HepG2 (cell line): ENCODE measurements at regions not wholly inside any gene's neighbourhood (a gene's known extent, or its start where the extent isn't known, plus 50 kb on each side); places are given as distances from the start of the nearest gene placed in this dataset.

Experiments used
- ATAC-seq: fragments of 200-7000 bp; cut with Tn5 transposase; 3 replicates; pipeline ENCODE4 v1.9.1; 2020; ENCODE audit warnings: mild to moderate bottlenecking, moderate library complexity
- BruUV-seq: library from RNA; stranded (reverse); fragments of 400-500 nt; replicated peaks from 2 replicates; lab custom pipeline; 2021; lab: Mats Ljungman, UMichigan
- CTCF ChIA-PET: fragments of 300-600 bp; formaldehyde crosslinking; extraction: SDS; loops from one replicate; lab custom pipeline; 2021; ENCODE audit warnings: low total read pairs, inconsistent platforms, low intra/inter-chr PET ratio; lab: Yijun Ruan, JAX
- POLR2A ChIA-PET: fragments of 350-600 bp; sonication (Branson Sonifier 250); formaldehyde crosslinking; loops from one replicate; lab custom pipeline; 2020; ENCODE audit warnings: antibody characterized with exemption, inconsistent platforms; lab: Yijun Ruan, JAX
- DNase-seq: peaks from one replicate; pipeline ENCODE4 v3.0.0-alpha.2; 2015; ENCODE audit warnings: low spot score
- FAIRE-seq: peaks from 3 replicates; lab custom pipeline; 2011; peaks lifted over from hg19 to GRCh38; lab: Jason Lieb, UNC
- H2AFZ ChIP-seq: one replicate; pipeline ENCODE4 v1.6.1; 2011; ENCODE audit warnings: low read length, inconsistent platforms
- H3K27ac ChIP-seq: fragments of 300-600 bp; 3 replicates; pipeline ENCODE4 v1.8.0; 2011; ENCODE audit warnings: mixed run types, mild to moderate bottlenecking, mixed read lengths, low read length, inconsistent platforms; ENCODE audit not compliant: insufficient read depth; ENCODE audit errors: extremely low read length
- H3K27me3 ChIP-seq, 2 experiments: fragments of 200-600 bp in 1 of 2; 2 replicates in 1 of 2; 3 replicates in 1 of 2; pipeline versions ENCODE4 v1.6.0 to v1.8.0; 2011; ENCODE audit warnings: low read length in 2 of 2, mild to moderate bottlenecking in 2 of 2, moderate library complexity in 2 of 2, inconsistent platforms in 1 of 2; ENCODE audit not compliant: insufficient read depth in 2 of 2, control insufficient read depth in 1 of 2
- H3K36me3 ChIP-seq, 2 experiments: fragments of 200-600 bp in 1 of 2; replicated peaks in 1 of 2; 2 replicates in 1 of 2; 3 replicates in 1 of 2; pipeline versions ENCODE4 v1.5.1 to v1.8.0; 2011; ENCODE audit warnings: low read length in 2 of 2, inconsistent platforms in 1 of 2; ENCODE audit not compliant: insufficient read depth in 2 of 2, control insufficient read depth in 1 of 2
- H3K4me1 ChIP-seq: 2 replicates; pipeline ENCODE4 v1.5.1; 2012; ENCODE audit warnings: low read length, inconsistent platforms; ENCODE audit not compliant: insufficient read depth
- H3K4me2 ChIP-seq: 2 replicates; pipeline ENCODE4 v1.6.0; 2011; ENCODE audit warnings: low read depth, low read length, inconsistent platforms
- H3K4me3 ChIP-seq, 3 experiments: fragments of 200-600 bp in 1 of 3; sonication (generic), shearing (Covaris generic) in 1 of 3; replicated peaks in 1 of 3; 2 replicates each; pipeline ENCODE4 v1.5.1; 2011 to 2016; ENCODE audit warnings: low read length in 3 of 3, inconsistent platforms in 2 of 3, low read depth in 2 of 3, mild to moderate bottlenecking in 2 of 3, control low read depth in 1 of 3, mixed read lengths in 1 of 3; ENCODE audit not compliant: insufficient read depth in 1 of 3
- H3K79me2 ChIP-seq: one replicate; pipeline ENCODE4 v1.6.1; 2011; ENCODE audit warnings: low read length, inconsistent platforms; ENCODE audit not compliant: insufficient read depth
- H3K9ac ChIP-seq: 2 replicates; pipeline ENCODE4 v1.6.0; 2011; ENCODE audit warnings: mild to moderate bottlenecking, low read depth, low read length, inconsistent platforms; ENCODE audit not compliant: insufficient read depth
- H3K9me3 ChIP-seq: 2 replicates; pipeline ENCODE4 v1.5.1; 2012; ENCODE audit warnings: mild to moderate bottlenecking, low read length
- H4K20me1 ChIP-seq: 2 replicates; pipeline ENCODE4 v1.6.0; 2011; ENCODE audit warnings: inconsistent platforms, mild to moderate bottlenecking, low read length, moderate library complexity; ENCODE audit not compliant: insufficient read depth
- AKAP8 ChIP-seq: sonication (generic); formaldehyde crosslinking; IDR thresholded peaks from 2 replicates; pipeline ENCODE4 v1.5.1; 2020; ENCODE audit warnings: mild to moderate bottlenecking, missing genetic modification reagents
- DMAP1 ChIP-seq: IDR thresholded peaks from 2 replicates; pipeline ENCODE4 v1.6.1; 2016
- GTF2F1 ChIP-seq: fragments of 150-350 bp; IDR thresholded peaks from 2 replicates; pipeline ENCODE4 v1.6.1; 2014; ENCODE audit warnings: low read length
- ISL2 ChIP-seq: sonication (generic); formaldehyde crosslinking; IDR thresholded peaks from 2 replicates; pipeline ENCODE4 v1.5.0; 2020; ENCODE audit warnings: missing genetic modification reagents
- KAT8 ChIP-seq: IDR thresholded peaks from 2 replicates; pipeline ENCODE4 v1.6.1; 2016; ENCODE audit warnings: missing genetic modification reagents, missing compliant biosample characterization
- NFIB ChIP-seq: sonication (generic); formaldehyde crosslinking; IDR thresholded peaks from 2 replicates; pipeline ENCODE4 v1.9.0; 2021; ENCODE audit warnings: missing genetic modification reagents, mild to moderate bottlenecking, borderline replicate concordance
- NRL ChIP-seq: sonication (generic); formaldehyde crosslinking; IDR thresholded peaks from 2 replicates; pipeline ENCODE4 v1.5.0; 2020; ENCODE audit warnings: missing genetic modification reagents, mild to moderate bottlenecking, moderate library complexity, borderline replicate concordance
- ZNF225 ChIP-seq: sonication (generic); formaldehyde crosslinking; IDR thresholded peaks from 2 replicates; pipeline ENCODE4 v1.4.0; 2020; ENCODE audit warnings: mild to moderate bottlenecking, missing genetic modification reagents
- ZNF333 ChIP-seq: sonication (generic); formaldehyde crosslinking; IDR thresholded peaks from 2 replicates; pipeline ENCODE4 v1.4.0; 2020; ENCODE audit warnings: mild to moderate bottlenecking, missing genetic modification reagents, borderline replicate concordance
- ZNF337 ChIP-seq: sonication (generic); formaldehyde crosslinking; IDR thresholded peaks from 2 replicates; pipeline ENCODE4 v1.5.1; 2020; ENCODE audit warnings: missing genetic modification reagents, low read depth, mild to moderate bottlenecking, borderline replicate concordance
- ZNF780A ChIP-seq: sonication (generic); formaldehyde crosslinking; IDR thresholded peaks from 2 replicates; pipeline ENCODE4 v1.8.0; 2022; ENCODE audit warnings: mild to moderate bottlenecking, missing genetic modification reagents, moderate library complexity
- ZNF839 ChIP-seq: sonication (generic); formaldehyde crosslinking; IDR thresholded peaks from 2 replicates; pipeline ENCODE4 v1.4.0; 2020; ENCODE audit warnings: missing genetic modification reagents, mild to moderate bottlenecking, borderline replicate concordance
- ZSCAN29 ChIP-seq: sonication (generic); formaldehyde crosslinking; conservative IDR thresholded peaks from 2 replicates; pipeline ENCODE4 v1.4.0; 2020; ENCODE audit warnings: mild to moderate bottlenecking, missing genetic modification reagents
- ZZZ3 ChIP-seq: sonication (generic); formaldehyde crosslinking; IDR thresholded peaks from 2 replicates; pipeline ENCODE4 v1.4.0; 2020; ENCODE audit warnings: missing genetic modification reagents, mild to moderate bottlenecking, borderline replicate concordance
- WGBS: methylation state at CpG from one replicate; pipeline ENCODE4 v1.1.6; 2017; ENCODE audit warnings: low lambda C conversion rate; 5-methylcytosine and 5-hydroxymethylcytosine counted together
- in situ Hi-C: cut with HindIII; loops from 2 replicates; pipeline ENCODE4 v1.10.0; 2017; ENCODE audit warnings: low pct_unique_long_range_greater_than_20kb; ENCODE audit not compliant: extremely low pct_ligation_motif_present
- intact Hi-C: fragments of 100-400 bp; cut with micrococcal nuclease; formaldehyde crosslinking; loops from one replicate; pipeline ENCODE4 v1.10.0; 2022; ENCODE audit not compliant: unreplicated experiment
- TF ChIP-seq, protein P1 (sequence below): sonication (generic); formaldehyde crosslinking; IDR thresholded peaks from 2 replicates; pipeline ENCODE4 v1.8.1; 2023; ENCODE audit warnings: mild to moderate bottlenecking, missing genetic modification reagents
- TF ChIP-seq, protein P2 (sequence below): IDR thresholded peaks from 2 replicates; pipeline ENCODE4 v1.6.1; 2016
- TF ChIP-seq, protein P3 (sequence below): sonication (generic); formaldehyde crosslinking; IDR thresholded peaks from 2 replicates; pipeline ENCODE4 v1.4.0; 2020; ENCODE audit warnings: mild to moderate bottlenecking, missing genetic modification reagents

DNA sequence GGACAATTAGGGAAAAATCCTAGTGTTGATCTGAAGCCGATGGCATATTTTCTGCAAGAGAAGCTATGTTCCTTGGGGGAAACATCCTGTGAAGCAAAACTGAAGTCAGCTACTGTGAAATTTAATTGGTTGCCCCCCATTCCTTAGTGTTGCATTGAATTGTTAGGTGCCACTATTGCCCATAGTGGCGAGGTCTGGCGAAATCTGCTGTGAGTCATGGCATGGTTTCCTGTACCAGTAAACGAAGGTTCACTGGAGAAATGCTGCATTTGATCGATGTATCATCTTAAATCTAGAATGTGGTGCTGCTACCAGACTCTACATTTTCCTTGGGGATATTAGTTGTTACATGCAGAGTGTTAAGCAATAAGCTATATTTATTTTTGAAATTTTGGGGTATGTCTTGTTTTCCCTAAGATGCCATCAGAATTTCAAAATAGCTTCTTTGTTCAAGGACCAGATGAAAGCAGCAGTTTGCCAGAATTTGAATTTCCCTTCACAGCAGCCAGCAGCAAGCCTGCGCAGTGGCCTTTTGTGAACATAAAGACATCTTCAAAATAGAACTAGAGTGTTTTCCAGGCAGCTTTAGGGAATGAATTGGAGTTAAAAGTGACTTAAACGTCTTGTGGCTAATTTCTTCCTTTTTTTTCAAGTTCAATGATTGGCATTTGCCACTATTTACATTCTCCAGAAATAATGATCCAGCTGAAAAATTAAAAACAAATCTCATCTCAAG is 348.6 kb upstream of the COBL start:
- H3K9me3 ChIP-seq: no peaks in the 10 kb centered on the region
- H3K9ac ChIP-seq: no peak overlapping the region
- ChIA-PET CTCF (no interaction called here), POLR2A (no interaction called here)
- H3K4me1 ChIP-seq: no peaks in the 10 kb centered on the region
- no peaks in the 10 kb centered on the region for H3K36me3 ChIP-seq
- H3K4me2 ChIP-seq: no peak overlapping the region
- WGBS: 8% methylated on average over 7 of the region's 7 CpGs
- in situ Hi-C loops: no loop called here
- no peak overlapping the region for H2AFZ ChIP-seq
- H4K20me1 ChIP-seq: no peaks in the 10 kb centered on the region
- BruUV-seq: no TSS peak
- H3K4me3 ChIP-seq: no peak overlapping the region
- no peaks in the 10 kb centered on the region for H3K79me2 ChIP-seq
- intact Hi-C loops: no loop called here
- no peak overlapping the region for H3K27ac ChIP-seq
- FAIRE-seq (no peak), DNase-seq (no peak), ATAC-seq (no peak)
- TF ChIP-seq AKAP8: no peak
- TF ChIP-seq, protein P1, sequence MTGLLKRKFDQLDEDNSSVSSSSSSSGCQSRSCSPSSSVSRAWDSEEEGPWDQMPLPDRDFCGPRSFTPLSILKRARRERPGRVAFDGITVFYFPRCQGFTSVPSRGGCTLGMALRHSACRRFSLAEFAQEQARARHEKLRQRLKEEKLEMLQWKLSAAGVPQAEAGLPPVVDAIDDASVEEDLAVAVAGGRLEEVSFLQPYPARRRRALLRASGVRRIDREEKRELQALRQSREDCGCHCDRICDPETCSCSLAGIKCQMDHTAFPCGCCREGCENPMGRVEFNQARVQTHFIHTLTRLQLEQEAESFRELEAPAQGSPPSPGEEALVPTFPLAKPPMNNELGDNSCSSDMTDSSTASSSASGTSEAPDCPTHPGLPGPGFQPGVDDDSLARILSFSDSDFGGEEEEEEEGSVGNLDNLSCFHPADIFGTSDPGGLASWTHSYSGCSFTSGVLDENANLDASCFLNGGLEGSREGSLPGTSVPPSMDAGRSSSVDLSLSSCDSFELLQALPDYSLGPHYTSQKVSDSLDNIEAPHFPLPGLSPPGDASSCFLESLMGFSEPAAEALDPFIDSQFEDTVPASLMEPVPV (CRISPR knock-in tag): no peak
- no peak for TF ChIP-seq ZNF337 (CRISPR knock-in tag)
- no peak for TF ChIP-seq ZNF839
- no peak for TF ChIP-seq ZNF225 (CRISPR knock-in tag)
- TF ChIP-seq GTF2F1: no peak
- no peak for TF ChIP-seq NRL
- no peak for TF ChIP-seq ZZZ3 (CRISPR knock-in tag)
- no peak for TF ChIP-seq NFIB (CRISPR knock-in tag)
- TF ChIP-seq, protein P2, sequence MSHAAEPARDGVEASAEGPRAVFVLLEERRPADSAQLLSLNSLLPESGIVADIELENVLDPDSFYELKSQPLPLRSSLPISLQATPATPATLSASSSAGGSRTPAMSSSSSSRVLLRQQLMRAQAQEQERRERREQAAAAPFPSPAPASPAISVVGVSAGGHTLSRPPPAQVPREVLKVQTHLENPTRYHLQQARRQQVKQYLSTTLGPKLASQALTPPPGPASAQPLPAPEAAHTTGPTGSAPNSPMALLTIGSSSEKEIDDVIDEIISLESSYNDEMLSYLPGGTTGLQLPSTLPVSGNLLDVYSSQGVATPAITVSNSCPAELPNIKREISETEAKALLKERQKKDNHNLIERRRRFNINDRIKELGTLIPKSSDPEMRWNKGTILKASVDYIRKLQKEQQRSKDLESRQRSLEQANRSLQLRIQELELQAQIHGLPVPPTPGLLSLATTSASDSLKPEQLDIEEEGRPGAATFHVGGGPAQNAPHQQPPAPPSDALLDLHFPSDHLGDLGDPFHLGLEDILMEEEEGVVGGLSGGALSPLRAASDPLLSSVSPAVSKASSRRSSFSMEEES (CRISPR knock-in tag): no peak
- no peak for TF ChIP-seq ISL2
- no peak for TF ChIP-seq DMAP1 (CRISPR knock-in tag)
- TF ChIP-seq KAT8 (CRISPR knock-in tag): no peak
- TF ChIP-seq, protein P3, sequence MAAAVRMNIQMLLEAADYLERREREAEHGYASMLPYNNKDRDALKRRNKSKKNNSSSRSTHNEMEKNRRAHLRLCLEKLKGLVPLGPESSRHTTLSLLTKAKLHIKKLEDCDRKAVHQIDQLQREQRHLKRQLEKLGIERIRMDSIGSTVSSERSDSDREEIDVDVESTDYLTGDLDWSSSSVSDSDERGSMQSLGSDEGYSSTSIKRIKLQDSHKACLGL (CRISPR knock-in tag): no peak
- no peak for TF ChIP-seq ZSCAN29
- no peak for TF ChIP-seq ZNF333 (CRISPR knock-in tag)
- TF ChIP-seq ZNF780A (CRISPR knock-in tag): no peak
- H3K27me3 ChIP-seq: peaks cover 0 to 13% of the 10 kb centered on the region in 2 experiments; a peak in 1 of 5 replicates
